ELR (cell line): ENCODE measurements at regions not wholly inside any gene's neighbourhood (a gene's known extent, or its start where the extent isn't known, plus 50 kb on each side); places are given as distances from the start of the nearest gene placed in this dataset.
A peak's percentile ranks its signal among the peaks of the same experiment; 100 is the strongest.

Experiments
- DNase-seq: peaks from one replicate; pipeline ENCODE4 v3.0.0-alpha.2; 2015; ENCODE audit warnings: low read depth

- DNase-seq = peak; percentile 44
These were observed 314.0 kb upstream of the CDIN1 start for GRCh38 chr15:36265422-36265821.

DNA sequence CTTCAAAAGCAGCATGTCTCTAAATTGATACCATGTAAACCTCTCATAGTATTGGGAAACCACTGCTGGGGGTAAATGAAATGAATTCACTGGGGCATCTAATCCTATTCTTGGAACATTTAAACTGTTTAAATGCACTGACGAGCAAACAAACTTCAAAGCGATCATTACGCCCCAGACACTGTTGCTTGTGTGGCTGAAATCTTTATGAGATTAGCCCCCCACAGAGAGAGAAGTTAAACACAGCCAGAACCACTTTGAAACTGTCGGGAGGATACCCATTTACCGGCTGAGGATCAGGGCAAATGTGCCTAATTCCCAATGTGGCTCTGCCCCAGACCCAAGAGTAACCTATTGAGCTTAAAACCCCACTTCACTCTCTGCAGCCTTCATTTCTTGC is 308.4 kb upstream of the CDIN1 start:
- no peak for DNase-seq

GRCh38 chr15:36275656-36276055 is 303.8 kb upstream of the CDIN1 start:
- no peak for DNase-seq

- DNase-seq = peak; percentile 67
These were observed 301.2 kb upstream of the CDIN1 start for GRCh38 chr15:36278219-36278618.

DNA sequence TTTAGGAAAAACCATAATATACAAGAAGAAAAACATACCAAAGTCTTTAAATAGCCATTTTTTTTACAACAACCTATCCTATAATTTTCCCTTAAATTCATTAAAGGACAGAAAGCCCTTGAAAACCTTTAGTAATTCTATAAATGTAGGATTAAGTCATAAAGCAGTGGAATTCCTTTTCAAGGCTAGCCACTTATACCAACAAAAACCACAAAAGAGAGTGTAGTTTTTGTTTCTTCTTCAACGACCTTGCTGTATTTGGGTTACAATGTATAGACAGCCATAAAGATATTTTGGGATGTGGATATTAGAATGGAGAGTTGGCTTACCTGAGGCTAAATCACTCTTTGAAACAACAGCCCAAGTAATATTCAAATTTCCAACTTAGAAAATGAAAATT is 296.6 kb upstream of the CDIN1 start:
- no peak for DNase-seq

GRCh38 chr15:36284911-36285310 is 294.5 kb upstream of the CDIN1 start:
- no peak for DNase-seq

GRCh38 chr15:36291501-36291900 is 287.9 kb upstream of the CDIN1 start:
- no peak for DNase-seq

DNA sequence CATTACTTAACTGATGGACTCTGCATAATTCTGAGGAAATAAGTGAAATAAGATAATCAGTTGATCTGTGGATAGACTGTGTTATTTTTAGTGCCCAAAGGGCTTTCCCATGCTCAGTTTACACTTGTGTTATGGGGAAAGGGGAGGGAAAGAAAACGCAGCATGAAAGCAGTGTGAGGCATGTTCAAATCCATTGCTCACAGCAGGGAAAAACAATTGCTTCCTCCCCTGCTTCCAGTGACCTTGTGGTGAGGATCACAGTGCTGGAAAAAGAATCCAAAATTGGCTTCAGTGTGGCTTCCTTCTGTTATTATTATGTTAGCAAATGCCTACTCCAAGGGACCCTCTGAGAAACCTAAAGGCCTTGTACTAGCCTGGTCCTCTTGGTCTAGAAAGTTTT is 285.1 kb upstream of the CDIN1 start:
- DNase-seq = no peak

- DNase-seq = no peak
These were observed 277.5 kb upstream of the CDIN1 start for GRCh38 chr15:36301947-36302346.

DNA sequence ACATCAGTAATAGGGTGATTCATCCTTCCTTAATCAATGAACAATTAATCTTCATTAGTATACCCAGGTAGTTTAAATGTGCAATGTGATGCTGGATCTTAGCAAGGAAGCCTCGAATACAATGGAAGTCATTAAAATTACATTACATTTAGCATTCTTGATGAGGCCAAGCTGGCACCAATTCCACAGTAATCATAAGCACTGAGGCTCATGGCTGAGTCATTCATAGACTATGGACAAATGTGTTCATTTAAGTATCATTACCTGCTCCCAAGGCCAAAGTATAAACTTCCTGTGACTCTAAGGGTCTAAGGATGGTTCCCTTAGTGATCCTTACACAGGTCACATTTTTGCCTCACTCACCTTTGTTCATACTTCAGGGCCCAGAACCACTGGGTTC is 266.4 kb upstream of the CDIN1 start:
- peak; percentile 36 for DNase-seq

GRCh38 chr15:36313736-36314280 is 265.6 kb upstream of the CDIN1 start:
- DNase-seq = no peak

DNA sequence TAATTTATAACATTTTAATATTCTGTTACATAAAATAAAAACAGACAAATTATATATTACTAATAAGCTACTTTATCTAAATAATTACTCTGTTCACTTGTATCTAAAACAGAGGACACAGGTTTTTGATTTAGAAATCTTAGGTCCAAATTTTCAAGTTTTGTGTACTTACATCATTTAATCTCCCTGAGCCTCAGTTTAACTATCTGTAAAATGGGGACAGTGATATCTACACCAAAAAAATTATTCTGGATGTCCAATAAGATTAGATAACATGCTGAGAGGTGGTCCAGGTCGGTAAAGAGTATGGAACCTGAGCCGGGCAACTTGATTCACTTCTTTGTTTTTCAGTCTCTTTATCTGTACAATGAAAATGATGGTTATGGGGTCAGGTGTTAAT is 263.8 kb upstream of the CDIN1 start:
- DNase-seq = no peak

DNA sequence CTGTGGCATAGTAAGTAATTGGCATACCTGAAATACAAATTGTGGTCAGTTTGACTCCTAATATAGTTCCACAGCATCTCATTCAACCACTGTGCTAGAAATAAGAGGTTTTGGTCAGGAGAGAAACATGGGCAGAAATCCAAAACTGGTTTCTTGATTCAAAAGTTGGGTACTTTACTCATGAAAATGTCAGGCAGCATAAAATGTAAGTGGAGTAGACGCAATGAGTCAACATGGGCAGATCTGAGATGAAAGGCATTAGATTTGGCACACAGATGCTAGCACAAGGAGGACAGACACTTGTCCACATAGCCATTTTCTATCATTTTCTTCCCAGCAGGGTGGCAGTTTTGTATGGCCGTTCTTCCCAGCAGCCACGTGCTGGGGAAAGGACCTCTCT is 255.8 kb upstream of the CDIN1 start:
- no peak for DNase-seq

DNA sequence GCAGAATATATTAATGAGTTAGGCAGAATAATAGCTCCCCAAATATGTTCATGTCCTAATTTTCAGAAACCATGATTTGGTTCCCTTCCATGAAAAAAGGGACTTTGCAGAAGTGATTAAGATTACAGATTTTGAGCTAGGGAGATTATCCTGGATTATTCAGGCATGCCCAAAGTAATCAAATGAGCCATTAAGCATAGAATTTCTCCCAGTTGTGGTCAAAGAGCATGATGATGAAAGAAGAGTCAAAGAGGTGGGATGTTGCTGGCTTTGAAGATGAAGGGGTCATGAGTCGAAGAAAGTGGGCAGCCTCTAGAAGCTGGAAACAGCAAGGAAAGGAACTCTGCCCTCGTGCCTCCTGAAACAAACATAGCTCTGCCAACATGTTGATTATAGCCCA is 254.2 kb upstream of the CDIN1 start:
- DNase-seq = no peak

GRCh38 chr15:36329592-36329991 is 249.8 kb upstream of the CDIN1 start:
- no peak for DNase-seq

- no peak for DNase-seq
These were observed 248.8 kb upstream of the CDIN1 start for GRCh38 chr15:36330598-36330997.

DNA sequence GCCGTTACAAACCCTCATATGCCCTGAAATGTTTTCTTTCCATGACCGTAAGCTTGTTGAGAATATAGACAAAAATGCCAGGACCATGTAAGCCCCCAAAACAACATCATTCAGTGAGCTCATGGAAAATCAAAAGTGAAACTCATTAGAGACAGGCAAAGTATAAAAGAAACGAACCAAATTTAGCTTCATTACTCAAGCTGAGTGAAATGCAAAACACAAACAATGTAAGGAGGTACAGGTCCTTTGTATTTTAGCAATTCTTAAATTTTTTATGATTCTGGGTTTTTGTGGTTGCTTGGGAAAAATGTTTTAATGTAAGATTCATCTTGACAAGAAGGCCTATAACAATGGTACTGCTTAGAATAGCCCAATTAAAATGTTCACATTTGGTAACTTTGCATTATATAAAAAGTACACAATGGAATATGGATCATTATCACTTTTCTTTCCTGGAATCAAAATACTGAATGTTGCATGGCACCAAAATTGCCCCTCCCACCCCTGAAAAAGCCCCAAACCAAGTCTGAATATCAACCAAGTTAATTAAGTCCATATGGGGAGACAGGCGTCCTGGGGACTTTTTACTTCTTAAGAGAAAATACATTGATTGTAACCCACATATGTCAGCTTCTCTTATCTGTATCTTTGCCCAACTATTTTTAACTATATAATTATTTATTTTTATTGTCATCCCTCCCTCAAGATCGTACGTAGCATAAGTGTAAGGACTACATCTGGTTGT is 247.7 kb upstream of the CDIN1 start:
- DNase-seq = peak; percentile 34

- DNase-seq = peak; percentile 53
These were observed 247.1 kb upstream of the CDIN1 start for GRCh38 chr15:36332301-36332700.

DNA sequence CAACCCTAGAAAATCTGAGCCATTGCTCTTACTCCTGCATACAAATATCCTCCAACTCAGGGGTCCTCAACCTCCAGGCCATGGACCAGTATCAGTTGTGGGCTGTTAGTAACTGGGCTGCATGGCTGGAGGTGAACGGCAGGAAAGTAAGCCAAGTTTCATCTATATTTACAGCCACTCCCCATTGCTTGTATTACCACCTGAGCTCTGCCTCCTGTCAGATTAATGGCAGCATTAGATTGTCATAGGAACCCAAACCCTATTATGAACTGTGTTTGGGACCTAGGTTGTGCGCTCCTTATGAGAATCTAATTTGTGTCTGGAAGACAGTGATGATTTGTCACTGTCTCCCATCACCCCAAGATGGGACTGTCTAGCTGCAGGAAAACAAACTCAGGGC is 246.5 kb upstream of the CDIN1 start:
- no peak for DNase-seq

DNA sequence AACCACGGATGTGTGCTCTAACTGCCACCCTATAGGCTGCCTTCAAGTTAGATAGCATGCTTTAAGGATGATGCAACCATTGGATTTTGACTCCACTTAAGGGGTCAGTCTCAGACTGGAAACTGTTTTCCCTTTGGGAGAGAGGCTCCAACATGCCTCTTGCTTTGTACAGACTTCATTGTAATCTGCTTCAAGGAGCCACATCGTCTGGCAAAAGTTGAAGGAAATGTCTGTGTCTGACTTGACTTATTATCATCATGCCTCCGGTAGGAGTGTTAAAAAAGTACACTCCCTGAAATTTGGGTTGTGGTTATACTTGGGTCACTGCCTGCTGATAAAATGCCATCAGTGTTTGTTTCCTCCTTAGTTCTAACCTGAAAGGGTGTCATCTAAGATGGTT is 245.4 kb upstream of the CDIN1 start:
- DNase-seq = peak; percentile 38

DNA sequence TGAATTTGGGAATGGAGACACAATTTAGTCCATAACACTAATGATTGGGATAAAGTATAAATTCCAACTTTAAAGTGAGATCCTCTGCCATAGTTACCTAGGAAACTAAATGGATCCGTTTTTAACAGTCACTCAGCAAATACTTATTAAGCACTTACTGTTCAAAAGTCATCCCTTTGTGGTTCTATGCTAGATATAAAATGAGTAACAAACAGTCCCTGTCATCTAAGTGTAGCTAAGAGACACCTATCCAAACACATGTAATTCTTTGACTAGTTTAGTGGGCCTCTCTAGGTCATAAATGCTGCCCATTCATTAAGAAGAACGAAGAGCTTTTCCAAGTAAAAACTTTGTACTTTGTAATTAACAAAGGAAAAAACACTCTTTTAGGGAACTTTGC is 244.2 kb upstream of the CDIN1 start:
- peak; percentile 25 for DNase-seq

DNA sequence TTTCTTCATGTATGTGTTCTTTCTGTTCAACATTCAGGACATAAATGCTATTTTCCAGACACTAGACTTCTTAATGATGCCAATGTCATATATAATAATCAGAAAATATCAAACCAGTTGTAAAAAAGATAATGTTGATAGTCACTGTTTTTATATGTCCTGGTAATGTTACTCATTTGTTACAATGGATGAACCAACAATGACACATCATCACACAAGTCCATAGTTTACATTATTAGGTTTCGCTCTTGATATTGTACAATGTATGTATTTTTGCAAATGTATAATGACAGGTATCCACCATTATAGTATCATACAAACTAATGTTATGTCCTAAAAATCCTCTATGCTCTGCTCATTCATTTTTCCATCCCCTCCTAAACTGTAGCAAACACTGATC is 243.8 kb upstream of the CDIN1 start:
- DNase-seq = peak; percentile 57

GRCh38 chr15:36344887-36345286 is 234.5 kb upstream of the CDIN1 start:
- DNase-seq = no peak

GRCh38 chr15:36347272-36347858 is 232.1 kb upstream of the CDIN1 start:
- no peak for DNase-seq
